ENCODE measurements at regions not wholly inside any gene's neighbourhood (a gene's known extent, or its start where the extent isn't known, plus 50 kb on each side); places are given as distances from the start of the nearest gene placed in this dataset.

DNA sequence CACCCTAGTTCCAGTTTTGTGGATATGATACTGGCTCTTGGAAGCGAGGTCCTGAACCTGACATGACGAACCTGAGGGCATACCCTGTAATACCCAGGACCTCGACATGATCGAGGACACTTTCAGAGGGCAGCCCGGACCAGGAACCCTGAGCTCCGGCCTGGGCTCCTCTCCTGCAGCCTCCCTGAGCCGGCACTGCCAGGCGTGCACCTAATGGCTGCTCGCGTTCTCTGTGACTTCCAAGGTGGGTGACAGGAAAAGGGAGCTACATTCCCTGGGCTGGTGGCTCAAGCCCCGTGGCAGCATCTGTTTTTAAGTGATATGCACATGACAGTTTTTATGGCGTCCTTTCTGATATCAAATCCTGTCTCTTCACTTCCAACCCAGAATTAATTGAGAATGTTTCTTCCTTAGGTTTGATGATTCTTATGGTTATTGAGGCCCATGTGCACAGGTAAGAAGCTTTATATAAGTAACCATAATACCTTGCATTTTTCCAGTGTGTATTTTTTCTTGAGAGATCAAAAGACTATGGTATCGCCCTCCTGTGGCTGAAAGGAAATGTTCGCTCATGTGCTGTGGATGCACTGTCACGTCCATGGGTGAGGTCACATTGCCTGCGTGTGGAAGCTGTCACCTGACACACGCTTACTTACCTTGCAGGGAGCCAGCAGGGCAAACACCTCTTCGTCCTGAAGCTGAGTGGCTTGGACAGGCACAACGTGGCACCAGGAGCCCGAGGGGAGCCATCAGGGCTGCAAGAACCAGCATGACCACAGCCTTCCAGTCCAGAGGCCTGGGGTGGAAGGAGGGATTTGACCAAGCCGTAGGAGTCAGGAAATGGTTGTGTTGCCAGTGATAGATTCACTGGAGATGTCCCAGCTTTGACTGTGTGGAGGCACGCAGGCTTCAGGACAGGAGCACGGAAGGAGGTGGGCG lies 367.4 kb upstream of the MYT1L start:
- DNase-seq (ENCODE audit: low read depth in 2 of 2) = no peak
- H3K9me3 ChIP-seq (ENCODE audit: control insufficient read depth, insufficient read depth, low read depth, low read length) = no peaks in the 10 kb centered on the region
- H2AFZ ChIP-seq (ENCODE audit: low read length) = no peak overlapping the region
- no peaks in the 10 kb centered on the region for H3K4me1 ChIP-seq (ENCODE audit: control insufficient read depth, extremely low read depth, insufficient read depth, low read length)
- no peak overlapping the region for H3K4me2 ChIP-seq (ENCODE audit: extremely low read depth, insufficient read depth, low read length)
- no peaks in the 10 kb centered on the region for H3K79me2 ChIP-seq (ENCODE audit: control insufficient read depth, insufficient read depth, low read length)
- no peaks in the 10 kb centered on the region for H4K20me1 ChIP-seq (ENCODE audit: control insufficient read depth, extremely low read depth, insufficient read depth, low read length)
- H3K4me3 ChIP-seq (replicated peaks in 1 of 4; ENCODE audit: control extremely low read depth in 1 of 4, insufficient read depth in 1 of 4, low read depth in 3 of 4, low read length in 4 of 4) = no peak overlapping the region
- H3K27me3 ChIP-seq (ENCODE audit: control insufficient read depth, insufficient read depth, low read length) = no peaks in the 10 kb centered on the region
- TF ChIP-seq, protein P1, sequence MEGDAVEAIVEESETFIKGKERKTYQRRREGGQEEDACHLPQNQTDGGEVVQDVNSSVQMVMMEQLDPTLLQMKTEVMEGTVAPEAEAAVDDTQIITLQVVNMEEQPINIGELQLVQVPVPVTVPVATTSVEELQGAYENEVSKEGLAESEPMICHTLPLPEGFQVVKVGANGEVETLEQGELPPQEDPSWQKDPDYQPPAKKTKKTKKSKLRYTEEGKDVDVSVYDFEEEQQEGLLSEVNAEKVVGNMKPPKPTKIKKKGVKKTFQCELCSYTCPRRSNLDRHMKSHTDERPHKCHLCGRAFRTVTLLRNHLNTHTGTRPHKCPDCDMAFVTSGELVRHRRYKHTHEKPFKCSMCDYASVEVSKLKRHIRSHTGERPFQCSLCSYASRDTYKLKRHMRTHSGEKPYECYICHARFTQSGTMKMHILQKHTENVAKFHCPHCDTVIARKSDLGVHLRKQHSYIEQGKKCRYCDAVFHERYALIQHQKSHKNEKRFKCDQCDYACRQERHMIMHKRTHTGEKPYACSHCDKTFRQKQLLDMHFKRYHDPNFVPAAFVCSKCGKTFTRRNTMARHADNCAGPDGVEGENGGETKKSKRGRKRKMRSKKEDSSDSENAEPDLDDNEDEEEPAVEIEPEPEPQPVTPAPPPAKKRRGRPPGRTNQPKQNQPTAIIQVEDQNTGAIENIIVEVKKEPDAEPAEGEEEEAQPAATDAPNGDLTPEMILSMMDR (conservative IDR thresholded peaks at IDR 0.05 in 1 of 2, IDR thresholded peaks at IDR 0.05 in 1 of 2; ENCODE audit: low read depth in 1 of 2, low read length in 2 of 2) = no peak
- no peak for TF ChIP-seq EZH2 (IDR thresholded peaks at IDR 0.05; ENCODE audit: low read length, missing control alignments)
- no peaks in the 10 kb centered on the region for H3K36me3 ChIP-seq (ENCODE audit: control insufficient read depth, insufficient read depth, low read length)
- no peak overlapping the region for H3K9ac ChIP-seq (ENCODE audit: insufficient read depth, low read length)
- H3K27ac ChIP-seq (ENCODE audit: insufficient read depth, low read length) = no peak overlapping the region

DNA sequence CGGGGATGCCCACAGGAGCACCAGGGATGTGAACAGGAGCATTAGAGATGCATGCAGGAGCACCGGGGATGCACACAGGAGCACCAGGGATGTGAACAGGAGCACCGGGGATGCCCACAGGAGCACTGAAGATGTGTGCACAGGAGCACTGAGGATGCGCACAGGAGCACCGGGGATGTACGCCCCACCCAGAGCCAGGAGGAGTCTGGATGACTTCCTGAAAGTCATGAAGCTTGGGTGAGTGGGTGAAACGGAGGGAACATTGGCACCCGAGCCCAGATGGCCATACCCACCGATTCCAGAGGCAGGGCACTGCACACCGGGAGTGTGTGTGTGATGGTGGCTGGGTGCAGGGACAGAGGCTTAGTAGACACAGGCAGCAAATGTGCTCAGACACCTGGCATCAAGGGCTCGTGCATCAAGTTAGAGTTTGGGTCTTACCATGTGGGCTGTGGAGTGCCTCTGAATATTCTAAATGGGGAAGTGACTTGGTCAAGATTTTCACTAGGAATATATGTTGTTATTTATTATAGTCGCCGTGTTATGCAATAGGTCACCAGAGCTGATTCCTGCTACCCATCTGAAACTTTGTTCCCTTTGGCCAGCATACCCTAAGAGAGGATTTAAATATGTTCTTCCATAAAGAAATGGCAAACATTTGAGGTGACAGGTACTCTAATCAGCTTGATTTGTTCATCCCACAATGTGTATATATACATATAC lies 365.8 kb upstream of the MYT1L start:
- no peak for DNase-seq (ENCODE audit: low read depth in 2 of 2)
- Histone ChIP-seq H3K4me3 (replicated peaks in 1 of 4; ENCODE audit: control extremely low read depth in 1 of 4, insufficient read depth in 1 of 4, low read depth in 3 of 4, low read length in 4 of 4) (no peak overlapping the region), H3K79me2 (ENCODE audit: control insufficient read depth, insufficient read depth, low read length) (no peaks in the 10 kb centered on the region), H3K27ac (ENCODE audit: insufficient read depth, low read length) (no peak overlapping the region), H3K4me2 (ENCODE audit: extremely low read depth, insufficient read depth, low read length) (no peak overlapping the region), H2AFZ (ENCODE audit: low read length) (no peak overlapping the region), H3K9ac (ENCODE audit: insufficient read depth, low read length) (no peak overlapping the region), H3K9me3 (ENCODE audit: control insufficient read depth, insufficient read depth, low read depth, low read length) (no peaks in the 10 kb centered on the region), H3K27me3 (ENCODE audit: control insufficient read depth, insufficient read depth, low read length) (no peaks in the 10 kb centered on the region), H3K36me3 (ENCODE audit: control insufficient read depth, insufficient read depth, low read length) (no peaks in the 10 kb centered on the region), H4K20me1 (ENCODE audit: control insufficient read depth, extremely low read depth, insufficient read depth, low read length) (no peaks in the 10 kb centered on the region), H3K4me1 (ENCODE audit: control insufficient read depth, extremely low read depth, insufficient read depth, low read length) (no peaks in the 10 kb centered on the region)
- TF ChIP-seq, protein P1 (conservative IDR thresholded peaks at IDR 0.05 in 1 of 2, IDR thresholded peaks at IDR 0.05 in 1 of 2; ENCODE audit: low read depth in 1 of 2, low read length in 2 of 2) = no peak
- no peak for TF ChIP-seq EZH2 (IDR thresholded peaks at IDR 0.05; ENCODE audit: low read length, missing control alignments)

DNA sequence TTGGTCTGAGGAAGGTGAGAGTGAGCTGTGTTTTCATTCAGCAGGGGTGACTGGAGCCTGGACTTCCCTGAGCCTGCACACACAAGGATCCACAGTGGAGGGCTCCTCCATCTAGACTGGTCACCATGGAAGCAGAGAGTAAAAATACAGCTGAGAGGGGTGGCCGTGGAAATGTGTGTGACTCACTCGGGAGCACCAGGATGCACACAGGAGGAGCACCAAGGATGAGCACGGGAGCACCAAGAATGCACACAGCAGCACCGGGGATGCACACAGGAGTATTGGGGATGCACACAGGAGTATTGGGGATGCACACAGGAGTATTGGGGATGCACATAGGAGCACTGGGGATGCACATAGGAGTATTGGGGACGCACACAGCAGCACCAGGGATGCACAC lies 365.2 kb upstream of the MYT1L start:
- DNase-seq (ENCODE audit: low read depth in 2 of 2) = no peak
- Histone ChIP-seq H4K20me1 (ENCODE audit: control insufficient read depth, extremely low read depth, insufficient read depth, low read length) (no peaks in the 10 kb centered on the region), H3K9ac (ENCODE audit: insufficient read depth, low read length) (no peak overlapping the region), H3K79me2 (ENCODE audit: control insufficient read depth, insufficient read depth, low read length) (no peaks in the 10 kb centered on the region), H3K27ac (ENCODE audit: insufficient read depth, low read length) (no peak overlapping the region), H3K4me1 (ENCODE audit: control insufficient read depth, extremely low read depth, insufficient read depth, low read length) (no peaks in the 10 kb centered on the region), H3K36me3 (ENCODE audit: control insufficient read depth, insufficient read depth, low read length) (no peaks in the 10 kb centered on the region), H2AFZ (ENCODE audit: low read length) (no peak overlapping the region), H3K27me3 (ENCODE audit: control insufficient read depth, insufficient read depth, low read length) (no peaks in the 10 kb centered on the region), H3K4me3 (replicated peaks in 1 of 4; ENCODE audit: control extremely low read depth in 1 of 4, insufficient read depth in 1 of 4, low read depth in 3 of 4, low read length in 4 of 4) (no peak overlapping the region), H3K4me2 (ENCODE audit: extremely low read depth, insufficient read depth, low read length) (no peak overlapping the region), H3K9me3 (ENCODE audit: control insufficient read depth, insufficient read depth, low read depth, low read length) (no peaks in the 10 kb centered on the region)
- no peak for TF ChIP-seq EZH2 (IDR thresholded peaks at IDR 0.05; ENCODE audit: low read length, missing control alignments)
- TF ChIP-seq, protein P1 (conservative IDR thresholded peaks at IDR 0.05 in 1 of 2, IDR thresholded peaks at IDR 0.05 in 1 of 2; ENCODE audit: low read depth in 1 of 2, low read length in 2 of 2) = no peak

Data from fibroblast of lung (primary cell).